Common myeloid progenitor, CD34-positive (primary cell): ENCODE measurements at regions not wholly inside any gene's neighbourhood (a gene's known extent, or its start where the extent isn't known, plus 50 kb on each side); places are given as distances from the start of the nearest gene placed in this dataset.

Source experiments
- CTCF ChIA-PET: fragments of 350-600 bp; sonication (Branson Sonifier 250); formaldehyde crosslinking; loops from one replicate; lab custom pipeline; 2021; ENCODE audit warnings: antibody characterized with exemption; lab: Charles Lee
- POLR2A ChIA-PET: fragments of 350-600 bp; sonication (Branson Sonifier 250); formaldehyde crosslinking; loops from one replicate; lab custom pipeline; 2021; ENCODE audit warnings: antibody characterized with exemption; lab: Charles Lee
- DNase-seq, 3 donors: peaks; one replicate each; pipeline versions ENCODE4 v3.0.0 to v3.0.0-alpha.2; 2013
- H3K27ac ChIP-seq, 2 experiments: 1 replicate in 1 of 2; 2 replicates in 1 of 2; pipeline ENCODE4 v1.7.0; 2013; ENCODE audit warnings: inconsistent platforms in 2 of 2, low read length in 2 of 2, mild to moderate bottlenecking in 2 of 2, low read depth in 1 of 2, moderate library complexity in 1 of 2; ENCODE audit not compliant: severe bottlenecking in 2 of 2, insufficient read depth in 1 of 2, poor library complexity in 1 of 2
- H3K27me3 ChIP-seq, 5 experiments: replicated peaks in 2 of 5; 1 replicate in 3 of 5; 2 replicates in 2 of 5; pipeline versions ENCODE4 v1.6.1 to v1.7.0; 2013; ENCODE audit warnings: low read length in 4 of 5, mild to moderate bottlenecking in 2 of 5, moderate library complexity in 2 of 5, inconsistent platforms in 1 of 5; ENCODE audit not compliant: insufficient read depth in 5 of 5, control insufficient read depth in 4 of 5
- H3K36me3 ChIP-seq, 4 experiments: 1 replicate in 2 of 4; 2 replicates in 2 of 4; pipeline versions ENCODE4 v1.6.1 to v1.7.0; 2013; ENCODE audit warnings: low read length in 3 of 4, control low read depth in 1 of 4, mild to moderate bottlenecking in 1 of 4; ENCODE audit not compliant: control insufficient read depth in 4 of 4, insufficient read depth in 4 of 4
- H3K4me1 ChIP-seq, 4 experiments: 1 replicate in 3 of 4; 2 replicates in 1 of 4; pipeline versions ENCODE4 v1.6.1 to v1.7.1; 2013; ENCODE audit warnings: low read length in 3 of 4, mild to moderate bottlenecking in 3 of 4, control low read depth in 1 of 4, inconsistent platforms in 1 of 4, moderate library complexity in 1 of 4; ENCODE audit not compliant: control insufficient read depth in 4 of 4, insufficient read depth in 4 of 4; ENCODE audit errors: control extremely low read depth in 1 of 4
- H3K4me3 ChIP-seq, 7 experiments: 1 replicate in 4 of 7; 2 replicates in 3 of 7; pipeline versions ENCODE4 v1.5.1 to v1.7.0; 2013; ENCODE audit warnings: mild to moderate bottlenecking in 7 of 7, low read length in 6 of 7, moderate library complexity in 6 of 7, inconsistent platforms in 2 of 7, low read depth in 2 of 7, control low read depth in 1 of 7; ENCODE audit not compliant: insufficient read depth in 4 of 7, control insufficient read depth in 1 of 7; ENCODE audit errors: extremely low read depth in 1 of 7
- H3K9me3 ChIP-seq, 5 experiments: 1 replicate in 4 of 5; 2 replicates in 1 of 5; pipeline versions ENCODE4 v1.6.1 to v1.7.1; 2013; ENCODE audit warnings: low read length in 4 of 5, mild to moderate bottlenecking in 2 of 5, inconsistent platforms in 1 of 5, low read depth in 1 of 5, moderate library complexity in 1 of 5; ENCODE audit not compliant: control insufficient read depth in 4 of 5, insufficient read depth in 2 of 5; ENCODE audit errors: control extremely low read depth in 1 of 5
- WGBS: methylation state at CpG from one replicate; pipeline ENCODE4 v1.1.5; 2013; ENCODE audit not compliant: insufficient coverage; 5-methylcytosine and 5-hydroxymethylcytosine counted together

GRCh38 chr3:178263236-178263916, 272.9 kb upstream of the KCNMB2 start:
- Histone ChIP-seq H3K9me3 (no peaks in the 10 kb centered on the region), H3K36me3 (peaks cover 0 to 2% (median 0%) of the 10 kb centered on the region in 4 experiments), H3K27ac (peak overlapping the region in 1 of 2 experiments; percentile 59), H3K4me3 (no peak overlapping the region), H3K4me1 (peaks cover 6 to 27% (median 19%) of the 10 kb centered on the region in 4 experiments), H3K27me3 (no peaks in the 10 kb centered on the region)
- ChIA-PET POLR2A (no interaction called here), CTCF (interaction anchor here (1.2 to 1.5 kb wide), 2 partner anchors 9 to 179 kb away, joined by 3 read pairs; no protein-coding TSS in a partner anchor)
- DNase-seq, result peak; percentile 16 to 71 (median 50)
- WGBS, result 0% methylated on average over 2 of the region's 2 CpGs

GRCh38 chr3:178267158-178267844, 268.9 kb upstream of the KCNMB2 start:
- ChIA-PET POLR2A (no interaction called here), CTCF (interaction anchor here (0.7 kb wide), 1 partner anchor 71 kb away, joined by 3 read pairs; no protein-coding TSS in a partner anchor)
- DNase-seq, result no peak
- Histone ChIP-seq H3K27me3 (no peaks in the 10 kb centered on the region), H3K9me3 (no peaks in the 10 kb centered on the region), H3K4me3 (no peak overlapping the region), H3K27ac (no peak overlapping the region), H3K4me1 (peaks cover 0 to 15% (median 8%) of the 10 kb centered on the region in 4 experiments), H3K36me3 (peaks cover 0 to 2% (median 0%) of the 10 kb centered on the region in 4 experiments)
- WGBS, result 100% methylated on average over 1 of the region's 1 CpG

DNA sequence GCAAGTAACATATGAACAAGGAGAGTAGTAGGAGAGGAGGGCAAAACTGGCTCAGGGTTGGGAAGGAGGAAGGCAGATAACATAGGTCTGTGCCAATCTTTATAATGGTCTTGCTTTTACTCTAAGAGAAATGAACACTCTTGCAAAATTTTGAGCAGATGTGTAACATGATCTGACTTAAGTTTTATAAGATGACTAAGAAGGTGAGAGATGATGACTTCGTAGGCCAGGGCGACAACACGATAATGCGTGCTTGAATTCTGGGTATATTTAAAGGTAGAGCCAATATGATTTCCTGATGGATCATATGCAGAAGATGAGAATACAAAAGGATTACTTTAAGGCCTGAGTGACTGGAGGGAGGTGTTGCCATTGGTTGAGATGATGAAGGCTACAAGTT, 265.4 kb upstream of the KCNMB2 start:
- ChIA-PET POLR2A (no interaction called here), CTCF (no interaction called here)
- no peak overlapping the region for H3K4me3 ChIP-seq
- peaks cover 0 to 2% (median 0%) of the 10 kb centered on the region in 4 experiments for H3K36me3 ChIP-seq
- no peak overlapping the region for H3K27ac ChIP-seq
- no peak for DNase-seq
- no peaks in the 10 kb centered on the region for H3K9me3 ChIP-seq
- no peaks in the 10 kb centered on the region for H3K4me1 ChIP-seq
- WGBS, result 93% methylated on average over 4 of the region's 4 CpGs
- H3K27me3 ChIP-seq, result no peaks in the 10 kb centered on the region

DNA sequence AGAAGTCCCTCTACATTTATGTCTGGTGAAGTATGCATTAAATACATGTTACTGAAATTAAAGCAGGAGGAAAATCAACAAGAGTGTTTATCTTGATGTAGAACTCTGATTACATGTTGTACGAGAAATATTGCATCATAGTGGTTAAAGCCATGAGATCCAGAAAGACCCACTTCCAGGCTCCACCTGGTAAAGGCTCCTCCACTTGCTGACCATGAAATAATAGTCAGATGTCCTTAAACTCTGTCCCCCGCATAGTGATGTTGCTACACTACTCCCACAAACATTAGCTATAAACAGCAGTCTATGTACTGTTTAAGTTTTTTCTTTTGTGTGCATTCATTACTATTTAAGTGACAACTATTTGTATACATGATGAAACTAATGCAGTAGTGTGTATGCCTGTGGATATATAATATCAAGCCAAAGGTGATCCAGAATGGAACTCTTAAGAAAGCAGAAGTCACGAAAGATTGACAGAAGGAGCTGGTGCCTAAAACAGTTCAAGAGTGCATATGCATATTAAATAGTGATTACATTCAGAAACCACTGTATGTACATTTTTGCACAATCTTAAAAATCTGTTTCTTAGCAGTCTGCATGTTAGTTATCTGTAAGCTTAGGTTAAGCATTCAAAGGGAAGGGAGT, 264.4 kb upstream of the KCNMB2 start:
- Histone ChIP-seq H3K36me3 (peaks cover 0 to 2% (median 0%) of the 10 kb centered on the region in 4 experiments), H3K4me3 (no peak overlapping the region), H3K27ac (no peak overlapping the region), H3K4me1 (no peaks in the 10 kb centered on the region), H3K9me3 (no peaks in the 10 kb centered on the region), H3K27me3 (no peaks in the 10 kb centered on the region)
- ChIA-PET CTCF (no interaction called here), POLR2A (no interaction called here)
- WGBS, result 63% methylated on average over 1 of the region's 3 CpGs
- peak in 2 of 3 donors; percentile 10 to 16 for DNase-seq

DNA sequence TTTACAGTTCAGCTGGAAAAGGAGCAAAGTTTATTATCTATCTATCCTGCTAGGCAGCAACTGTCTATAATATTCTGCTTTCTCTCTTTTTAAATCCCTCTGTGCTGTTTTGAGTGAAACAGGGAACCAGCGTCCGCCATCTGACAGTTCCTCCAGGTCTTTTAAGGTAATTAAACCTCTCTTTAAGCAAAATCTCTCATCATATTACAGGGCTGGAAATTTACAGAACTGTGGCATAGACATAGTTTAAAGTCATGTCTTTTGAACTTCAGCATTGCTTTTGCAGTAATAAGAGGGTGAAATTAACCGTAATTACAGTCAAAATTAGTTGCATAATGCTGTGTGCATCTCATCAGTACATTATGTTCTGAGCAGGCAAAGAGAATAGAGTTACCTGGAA, 263.4 kb upstream of the KCNMB2 start:
- ChIA-PET CTCF (no interaction called here), POLR2A (no interaction called here)
- DNase-seq, result no peak
- H3K9me3 ChIP-seq, result peaks cover 0 to 5% (median 2%) of the 10 kb centered on the region in 5 experiments
- no peak overlapping the region for H3K4me3 ChIP-seq
- H3K36me3 ChIP-seq, result peaks cover 0 to 2% (median 0%) of the 10 kb centered on the region in 4 experiments
- H3K27me3 ChIP-seq, result no peaks in the 10 kb centered on the region
- 90% methylated on average over 1 of the region's 3 CpGs for WGBS
- no peaks in the 10 kb centered on the region for H3K4me1 ChIP-seq
- H3K27ac ChIP-seq, result no peak overlapping the region

- WGBS, result 100% methylated on average over 1 of the region's 4 CpGs
- H3K27me3 ChIP-seq, result no peaks in the 10 kb centered on the region
- no peaks in the 10 kb centered on the region for H3K4me1 ChIP-seq
- ChIA-PET CTCF (no interaction called here), POLR2A (no interaction called here)
- H3K4me3 ChIP-seq, result no peak overlapping the region
- H3K9me3 ChIP-seq, result peaks cover 0 to 21% (median 10%) of the 10 kb centered on the region in 5 experiments
- DNase-seq, result no peak
- H3K36me3 ChIP-seq, result no peaks in the 10 kb centered on the region
- H3K27ac ChIP-seq, result no peak overlapping the region
Observed at GRCh38 chr3:178274711-178275110, 261.5 kb upstream of the KCNMB2 start.

GRCh38 chr3:178275311-178275710, 260.9 kb upstream of the KCNMB2 start:
- Histone ChIP-seq H3K9me3 (peaks cover 0 to 25% (median 11%) of the 10 kb centered on the region in 5 experiments), H3K27me3 (no peaks in the 10 kb centered on the region), H3K27ac (no peak overlapping the region), H3K36me3 (no peaks in the 10 kb centered on the region), H3K4me1 (no peaks in the 10 kb centered on the region), H3K4me3 (no peak overlapping the region)
- DNase-seq, result no peak
- ChIA-PET CTCF (no interaction called here), POLR2A (no interaction called here)
